ENCODE measurements at regions not wholly inside any gene's neighbourhood (a gene's known extent, or its start where the extent isn't known, plus 50 kb on each side); places are given as distances from the start of the nearest gene placed in this dataset.

DNA sequence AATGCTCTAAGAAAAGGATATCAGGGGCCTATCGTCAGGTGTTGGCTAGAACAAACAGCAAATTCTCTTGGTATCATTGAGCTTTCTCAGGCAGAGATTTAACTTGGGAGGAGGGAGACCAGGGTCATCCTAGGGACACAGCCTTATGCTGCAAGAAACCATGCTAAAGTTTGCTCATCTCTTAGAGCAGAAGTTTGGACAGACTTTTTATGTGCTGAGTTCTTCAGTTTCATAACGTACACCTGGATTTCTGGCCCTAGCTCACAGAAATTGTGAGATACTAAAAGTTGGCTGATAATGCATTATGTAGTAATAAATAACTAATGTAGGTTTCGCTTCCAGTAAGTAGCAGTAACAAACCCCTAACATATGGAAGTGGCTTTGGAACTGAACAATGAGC lies 1359.8 kb upstream of the CDH9 start:
- 96% methylated on average over 3 of the region's 3 CpGs; no CpG with 5 or more reads in 1 of the 2 experiments for WGBS, 2 experiments (ENCODE audit: extremely low coverage in 1 of 2, insufficient coverage in 1 of 2, insufficient read length in 1 of 2, insufficient replicate concordance in 2 of 2, low coverage in 1 of 2, low lambda C conversion rate in 2 of 2, missing lambda C conversion rate in 1 of 2)
- no peak for TF ChIP-seq RNF2 (IDR thresholded peaks at IDR 0.05; ENCODE audit: borderline replicate concordance, low read depth, low read length, missing control alignments, poor library complexity, severe bottlenecking)
- TF ChIP-seq EGR1 (IDR thresholded peaks at IDR 0.05; ENCODE audit: borderline replicate concordance, low read depth, low read length): no peak
- TF ChIP-seq CREB1 (IDR thresholded peaks at IDR 0.05): no peak
- TF ChIP-seq SIN3A (conservative IDR thresholded peaks at IDR 0.05 in 1 of 2, IDR thresholded peaks at IDR 0.05 in 1 of 2; ENCODE audit: low read depth in 1 of 2, low read length in 2 of 2): no peak
- TF ChIP-seq CHD1 (IDR thresholded peaks at IDR 0.05; ENCODE audit: low read depth, low read length): no peak
- TF ChIP-seq SUZ12 (IDR thresholded peaks at IDR 0.05; ENCODE audit: low read length): no peak
- no peak for TF ChIP-seq TAF1 (IDR thresholded peaks at IDR 0.05; ENCODE audit: low read depth, low read length)
- no peak for TF ChIP-seq CTBP2 (IDR thresholded peaks at IDR 0.05; ENCODE audit: borderline replicate concordance, insufficient read depth, insufficient read length, low read length)
- TF ChIP-seq, protein P1, sequence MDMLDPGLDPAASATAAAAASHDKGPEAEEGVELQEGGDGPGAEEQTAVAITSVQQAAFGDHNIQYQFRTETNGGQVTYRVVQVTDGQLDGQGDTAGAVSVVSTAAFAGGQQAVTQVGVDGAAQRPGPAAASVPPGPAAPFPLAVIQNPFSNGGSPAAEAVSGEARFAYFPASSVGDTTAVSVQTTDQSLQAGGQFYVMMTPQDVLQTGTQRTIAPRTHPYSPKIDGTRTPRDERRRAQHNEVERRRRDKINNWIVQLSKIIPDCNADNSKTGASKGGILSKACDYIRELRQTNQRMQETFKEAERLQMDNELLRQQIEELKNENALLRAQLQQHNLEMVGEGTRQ (IDR thresholded peaks at IDR 0.05; ENCODE audit: low read length): no peak
- no peak for TF ChIP-seq NRF1 (IDR thresholded peaks at IDR 0.05; ENCODE audit: low read depth, low read length)
- no peak for TF ChIP-seq POLR2A (IDR thresholded peaks at IDR 0.05; ENCODE audit: control extremely low read depth in 1 of 2, low read depth in 2 of 2, low read length in 2 of 2)
- TF ChIP-seq CBX8 (IDR thresholded peaks at IDR 0.05; ENCODE audit: borderline replicate concordance, low read depth, low read length): no peak
- TF ChIP-seq, protein P2, sequence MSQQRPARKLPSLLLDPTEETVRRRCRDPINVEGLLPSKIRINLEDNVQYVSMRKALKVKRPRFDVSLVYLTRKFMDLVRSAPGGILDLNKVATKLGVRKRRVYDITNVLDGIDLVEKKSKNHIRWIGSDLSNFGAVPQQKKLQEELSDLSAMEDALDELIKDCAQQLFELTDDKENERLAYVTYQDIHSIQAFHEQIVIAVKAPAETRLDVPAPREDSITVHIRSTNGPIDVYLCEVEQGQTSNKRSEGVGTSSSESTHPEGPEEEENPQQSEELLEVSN (IDR thresholded peaks at IDR 0.05): no peak

More for the DNA sequence above, 1359.8 kb upstream of the CDH9 start:
- Histone ChIP-seq H3K23me2 (ENCODE audit: low read depth, low read length) (no peaks in the 10 kb centered on the region), H4K91ac (replicated peaks; ENCODE audit: insufficient read length, low read length) (no peak overlapping the region), H4K20me1 (replicated peaks in 1 of 2; ENCODE audit: control insufficient read depth in 1 of 2, insufficient read depth in 2 of 2, low read length in 2 of 2) (no peaks in the 10 kb centered on the region), H2AFZ (ENCODE audit: low read length) (no peak overlapping the region; the same call in 1 of the 2 replicates), H3K27ac (ENCODE audit: low read depth, low read length) (no peak overlapping the region), H2BK20ac (ENCODE audit: low read length) (no peak overlapping the region), H3K79me2 (ENCODE audit: control insufficient read depth in 1 of 2, insufficient read depth in 2 of 2, low read length in 2 of 2) (no peaks in the 10 kb centered on the region), H3K36me3 (ENCODE audit: control insufficient read depth in 2 of 4, insufficient read depth in 4 of 4, low read length in 3 of 4) (no peaks in the 10 kb centered on the region), H4K5ac (ENCODE audit: insufficient read length, low read depth, low read length) (no peak overlapping the region), H3K79me1 (ENCODE audit: low read depth, low read length) (no peaks in the 10 kb centered on the region), H2BK15ac (ENCODE audit: low read length) (no peak overlapping the region), H3K4me2 (ENCODE audit: insufficient read depth in 1 of 2, low read depth in 2 of 2, low read length in 2 of 2) (no peak overlapping the region), H2BK120ac (replicated peaks; ENCODE audit: low read depth, low read length) (no peak overlapping the region), H3K9ac (replicated peaks in 1 of 4; ENCODE audit: extremely low read depth in 1 of 4, low read depth in 3 of 4, low read length in 3 of 4) (no peak overlapping the region), H2BK12ac (ENCODE audit: low read depth, low read length) (no peak overlapping the region), H4K8ac (ENCODE audit: extremely low read depth, insufficient read depth, low read length) (no peak overlapping the region), H3K18ac (ENCODE audit: extremely low read depth, low read length) (no peak overlapping the region), H3K4ac (replicated peaks; ENCODE audit: insufficient read length, low read depth, low read length) (no peak overlapping the region), H3K9me3 (ENCODE audit: insufficient read depth in 2 of 2, low read depth in 1 of 2, low read length in 1 of 2) (no peaks in the 10 kb centered on the region), H3K56ac (replicated peaks; ENCODE audit: insufficient read length, low read depth, low read length) (no peak overlapping the region), H2BK5ac (ENCODE audit: low read depth, low read length) (no peak overlapping the region), H3K27me3 (replicated peaks in 1 of 4; ENCODE audit: control insufficient read depth in 3 of 4, extremely low read depth in 1 of 4, insufficient read depth in 3 of 4, low read length in 3 of 4) (no peaks in the 10 kb centered on the region), H3K23ac (ENCODE audit: insufficient read length) (no peak overlapping the region), H3K4me1 (replicated peaks in 1 of 4; ENCODE audit: control insufficient read depth in 3 of 4, insufficient read depth in 4 of 4, low read length in 3 of 4) (peaks cover 0 to 4% (median 0%) of the 10 kb centered on the region in 4 experiments; a peak in 1 of 7 replicates), H3K14ac (ENCODE audit: insufficient read length) (no peak overlapping the region), H2AK5ac (ENCODE audit: low read depth, low read length) (no peak overlapping the region), H3K4me3 (ENCODE audit: extremely low read depth in 1 of 4, insufficient read depth in 2 of 4, low read depth in 3 of 4, low read length in 4 of 4) (no peak overlapping the region)
- ChIA-PET POLR2A (ENCODE audit: partially characterized antibody) (no interaction called here), CTCF (ENCODE audit: partially characterized antibody) (interaction anchor here (1.7 kb wide), 1 partner anchor 53 kb away, joined by 6 read pairs; no protein-coding TSS in a partner anchor)
- DNase-seq (ENCODE audit: low read depth in 1 of 2, low spot score in 2 of 2) (no peak), FAIRE-seq (no peak)

All from H1 (cell line).